ENCODE measurements at regions not wholly inside any gene's neighbourhood (a gene's known extent, or its start where the extent isn't known, plus 50 kb on each side); places are given as distances from the start of the nearest gene placed in this dataset.

GRCh38 chr6:9308284-9308683, 872.9 kb upstream of the SLC35B3 start:
- no peak for TF ChIP-seq POLR2AphosphoS5 (IDR thresholded peaks at IDR 0.05; ENCODE audit: insufficient read depth in 1 of 2, low read depth in 1 of 2)
- TF ChIP-seq POLR2A (IDR thresholded peaks at IDR 0.05) = no peak
- TF ChIP-seq CTCF (IDR thresholded peaks at IDR 0.05) = no peak

Measured in vagina (tissue), 2 donors.